GM12873 (cell line): ENCODE measurements at regions not wholly inside any gene's neighbourhood (a gene's known extent, or its start where the extent isn't known, plus 50 kb on each side); places are given as distances from the start of the nearest gene placed in this dataset.

Source experiments
- CTCF ChIP-seq: IDR thresholded peaks from 2 replicates; pipeline ENCODE4 v1.5.1; 2012; ENCODE audit warnings: low read depth, mild to moderate bottlenecking, moderate library complexity, low read length, control low read depth; ENCODE audit not compliant: insufficient read depth; ENCODE audit errors: missing control alignments

DNA sequence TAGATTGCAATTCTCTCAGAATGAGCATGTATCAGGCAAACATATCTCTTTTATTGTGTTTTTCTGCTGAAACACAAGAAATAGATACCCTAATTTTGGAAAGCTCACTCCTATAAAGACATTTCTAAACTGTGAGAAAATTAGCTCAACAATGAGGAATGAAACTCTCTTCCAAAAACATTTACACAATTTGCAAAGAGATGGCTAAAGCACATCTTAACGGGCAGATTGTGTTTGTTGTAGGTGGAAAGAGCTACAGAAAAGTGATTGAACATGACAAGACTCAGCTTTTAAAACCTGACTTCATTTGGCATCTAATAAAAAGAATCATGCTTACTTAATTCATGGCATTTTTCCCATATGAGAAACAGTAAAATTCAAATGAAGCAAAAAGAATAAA, 175.0 kb upstream of the SLC39A10 start:
- no peak for TF ChIP-seq CTCF

DNA sequence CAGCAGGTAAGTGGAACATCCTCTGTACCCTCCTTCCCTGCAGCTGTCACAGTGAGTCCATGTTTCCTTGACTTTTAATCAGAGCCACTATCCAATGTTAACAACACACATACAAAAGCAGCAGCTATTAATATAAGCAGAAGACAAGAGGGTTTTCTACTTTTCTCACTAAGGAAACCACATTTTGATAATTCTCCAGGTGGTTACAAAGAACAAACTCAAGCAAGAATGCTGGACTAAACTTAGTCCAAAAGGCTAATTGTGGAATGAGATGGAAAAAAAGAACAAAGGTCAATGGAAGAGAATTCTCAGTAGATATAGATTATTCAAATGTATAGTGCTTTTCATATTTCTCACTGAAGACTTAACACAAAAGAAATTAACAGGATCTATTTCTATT, 176.9 kb upstream of the SLC39A10 start:
- no peak for TF ChIP-seq CTCF

DNA sequence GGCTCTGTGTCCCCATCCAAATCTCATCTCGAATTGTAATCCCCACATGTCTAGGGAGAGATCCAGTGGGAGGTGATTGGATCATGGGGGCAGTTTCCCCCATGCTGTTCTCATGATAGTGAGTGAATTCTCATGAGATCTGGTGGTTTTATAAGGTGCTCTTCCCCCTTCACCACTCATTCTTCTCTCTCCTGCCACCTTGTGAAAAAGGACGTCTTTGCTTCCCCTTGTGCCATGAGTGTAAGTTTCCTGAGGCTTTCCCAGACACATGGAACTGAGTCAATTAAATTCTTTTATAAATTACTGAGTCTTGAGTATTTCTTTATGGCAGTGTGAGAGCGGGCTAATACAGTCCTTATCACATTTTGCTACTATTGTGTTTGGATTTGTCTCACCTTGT, 177.6 kb upstream of the SLC39A10 start:
- TF ChIP-seq CTCF: no peak

DNA sequence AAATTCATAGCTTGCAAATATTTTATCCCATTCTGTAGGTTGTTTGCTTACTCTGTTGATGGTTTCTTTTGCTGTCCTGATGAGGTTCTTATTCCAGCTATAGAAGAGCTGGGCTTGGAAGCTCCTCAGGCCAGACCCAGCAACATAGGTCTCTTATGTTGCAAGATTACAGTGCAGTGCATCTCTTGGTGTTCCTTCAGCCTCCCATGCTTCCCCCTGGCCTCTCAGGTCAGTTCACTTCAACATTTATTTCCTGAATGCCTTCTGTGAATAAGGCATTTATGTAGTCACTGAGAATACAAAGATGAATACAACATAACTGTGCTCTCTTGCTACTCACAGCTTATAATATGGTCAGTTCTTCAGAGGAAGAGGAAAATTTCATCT, 179.0 kb upstream of the SLC39A10 start:
- TF ChIP-seq CTCF: no peak

- no peak for TF ChIP-seq CTCF
Measured at GRCh38 chr2:195477248-195477995, 179.6 kb upstream of the SLC39A10 start.

DNA sequence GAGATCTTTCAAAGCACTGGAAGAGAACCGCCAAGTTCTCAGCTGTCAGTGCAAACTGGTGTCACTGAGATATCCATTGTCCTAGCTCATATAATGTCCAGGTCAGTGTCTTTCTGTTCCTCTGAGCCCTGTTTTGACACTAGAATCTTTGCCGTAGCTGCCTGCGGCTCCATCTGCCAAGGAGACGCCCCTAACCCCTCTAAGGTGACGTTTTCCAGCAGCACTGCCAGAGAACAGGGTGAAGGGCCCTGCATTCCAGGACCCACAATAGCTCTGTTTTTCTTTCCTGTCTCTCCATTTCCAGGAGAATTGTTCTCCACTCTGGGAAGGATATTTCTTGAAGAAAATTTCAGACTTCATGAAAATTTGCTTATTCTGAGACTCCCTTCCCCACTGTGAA, 181.7 kb upstream of the SLC39A10 start:
- no peak for TF ChIP-seq CTCF

- no peak for TF ChIP-seq CTCF
Measured at GRCh38 chr2:195473862-195474261, 183.2 kb upstream of the SLC39A10 start.
